ENCODE measurements at regions not wholly inside any gene's neighbourhood (a gene's known extent, or its start where the extent isn't known, plus 50 kb on each side); places are given as distances from the start of the nearest gene placed in this dataset.

- TF ChIP-seq JUND (IDR thresholded peaks at IDR 0.05) (no peak), EP300 (IDR thresholded peaks at IDR 0.05; ENCODE audit: borderline replicate concordance in 1 of 2, low read depth in 1 of 2, low read length in 1 of 2) (no peak), CTCF (IDR thresholded peaks at IDR 0.05) (no peak), GABPA (IDR thresholded peaks at IDR 0.05; ENCODE audit: low read depth) (no peak), FOXM1 (IDR thresholded peaks at IDR 0.05; ENCODE audit: low read depth) (no peak), FOXJ3 (CRISPR knock-in tag; IDR thresholded peaks at IDR 0.05) (no peak), SIN3A (IDR thresholded peaks at IDR 0.05; ENCODE audit: borderline replicate concordance, low read depth, low read length) (no peak)
- TF ChIP-seq, protein P1, sequence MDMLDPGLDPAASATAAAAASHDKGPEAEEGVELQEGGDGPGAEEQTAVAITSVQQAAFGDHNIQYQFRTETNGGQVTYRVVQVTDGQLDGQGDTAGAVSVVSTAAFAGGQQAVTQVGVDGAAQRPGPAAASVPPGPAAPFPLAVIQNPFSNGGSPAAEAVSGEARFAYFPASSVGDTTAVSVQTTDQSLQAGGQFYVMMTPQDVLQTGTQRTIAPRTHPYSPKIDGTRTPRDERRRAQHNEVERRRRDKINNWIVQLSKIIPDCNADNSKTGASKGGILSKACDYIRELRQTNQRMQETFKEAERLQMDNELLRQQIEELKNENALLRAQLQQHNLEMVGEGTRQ (IDR thresholded peaks at IDR 0.05; ENCODE audit: borderline replicate concordance, low read depth, low read length), result no peak
Measured at GRCh38 chr3:174430986-174431385, 428.1 kb upstream of the NAALADL2 start.
